ENCODE measurements at regions not wholly inside any gene's neighbourhood (a gene's known extent, or its start where the extent isn't known, plus 50 kb on each side); places are given as distances from the start of the nearest gene placed in this dataset.

GRCh38 chr4:182019148-182019652 lies 224.0 kb upstream of the TENM3 start:
- intact Hi-C loops (cut with DNase I) = no loop called here
- Histone ChIP-seq H3K27me3 (no peaks in the 10 kb centered on the region), H3K4me3 (no peak overlapping the region), H3K4me1 (no peaks in the 10 kb centered on the region), H3K9me3 (no peaks in the 10 kb centered on the region), H3K27ac (replicated peaks in 1 of 4) (no peak overlapping the region), H3K36me3 (no peaks in the 10 kb centered on the region)
- no peak for TF ChIP-seq POLR2A (IDR thresholded peaks at IDR 0.05; ENCODE audit: low read depth)
- TF ChIP-seq POLR2AphosphoS5 (IDR thresholded peaks at IDR 0.05) = no peak
- TF ChIP-seq CTCF (IDR thresholded peaks at IDR 0.05) = no peak
- no peak for TF ChIP-seq EP300 (IDR thresholded peaks at IDR 0.05)
- no peak for DNase-seq (ENCODE audit: extremely low spot score)
- WGBS = 85% methylated on average over 5 of the region's 5 CpGs

GRCh38 chr4:182022909-182023308 lies 220.3 kb upstream of the TENM3 start:
- Histone ChIP-seq H3K36me3 (no peaks in the 10 kb centered on the region), H3K9me3 (peaks cover 0 to 15% (median 0%) of the 10 kb centered on the region in 4 donors), H3K27me3 (no peaks in the 10 kb centered on the region), H3K4me3 (no peak overlapping the region), H3K27ac (replicated peaks in 1 of 4) (no peak overlapping the region), H3K4me1 (no peaks in the 10 kb centered on the region)
- WGBS = 28% methylated on average over 5 of the region's 5 CpGs
- DNase-seq (ENCODE audit: extremely low spot score) = no peak
- intact Hi-C loops (cut with DNase I) = no loop called here
- TF ChIP-seq POLR2AphosphoS5 (IDR thresholded peaks at IDR 0.05) = no peak
- no peak for TF ChIP-seq POLR2A (IDR thresholded peaks at IDR 0.05; ENCODE audit: low read depth)
- TF ChIP-seq CTCF (IDR thresholded peaks at IDR 0.05) = no peak
- no peak for TF ChIP-seq EP300 (IDR thresholded peaks at IDR 0.05)

- WGBS = 62% methylated on average over 3 of the region's 3 CpGs
- Histone ChIP-seq H3K4me3 (no peak overlapping the region), H3K27me3 (no peaks in the 10 kb centered on the region), H3K9me3 (peaks cover 0 to 15% (median 2%) of the 10 kb centered on the region in 4 donors), H3K4me1 (no peaks in the 10 kb centered on the region), H3K27ac (replicated peaks in 1 of 4) (no peak overlapping the region), H3K36me3 (no peaks in the 10 kb centered on the region)
- TF ChIP-seq POLR2A (IDR thresholded peaks at IDR 0.05; ENCODE audit: low read depth) (no peak), POLR2AphosphoS5 (IDR thresholded peaks at IDR 0.05) (no peak), EP300 (IDR thresholded peaks at IDR 0.05) (no peak), CTCF (IDR thresholded peaks at IDR 0.05) (no peak)
- intact Hi-C loops (cut with DNase I) = no loop called here
- no peak for DNase-seq (ENCODE audit: extremely low spot score)
Measured at GRCh38 chr4:182023469-182023868, 219.7 kb upstream of the TENM3 start.

- DNase-seq (ENCODE audit: extremely low spot score) = no peak
- Histone ChIP-seq H3K4me3 (no peak overlapping the region), H3K27me3 (no peaks in the 10 kb centered on the region), H3K9me3 (no peaks in the 10 kb centered on the region), H3K36me3 (no peaks in the 10 kb centered on the region), H3K4me1 (no peaks in the 10 kb centered on the region), H3K27ac (replicated peaks in 1 of 4) (no peak overlapping the region)
- intact Hi-C loops (cut with DNase I) = no loop called here
- TF ChIP-seq EP300 (IDR thresholded peaks at IDR 0.05) (no peak), POLR2A (IDR thresholded peaks at IDR 0.05; ENCODE audit: low read depth) (no peak), POLR2AphosphoS5 (IDR thresholded peaks at IDR 0.05) (no peak), CTCF (IDR thresholded peaks at IDR 0.05) (no peak)
- WGBS = 74% methylated on average over 8 of the region's 8 CpGs
Measured at GRCh38 chr4:182042945-182043344, 200.3 kb upstream of the TENM3 start.

GRCh38 chr4:182048871-182049270 lies 194.3 kb upstream of the TENM3 start:
- WGBS = 87% methylated on average over 1 of the region's 1 CpG
- no peak for TF ChIP-seq POLR2A (IDR thresholded peaks at IDR 0.05; ENCODE audit: low read depth)
- no peak for TF ChIP-seq EP300 (IDR thresholded peaks at IDR 0.05)
- no peak for TF ChIP-seq POLR2AphosphoS5 (IDR thresholded peaks at IDR 0.05)
- no peak for TF ChIP-seq CTCF (IDR thresholded peaks at IDR 0.05)

More at GRCh38 chr4:182048871-182049270, 194.3 kb upstream of the TENM3 start:
- Histone ChIP-seq H3K27ac (replicated peaks in 1 of 4) (no peak overlapping the region), H3K4me1 (no peaks in the 10 kb centered on the region), H3K27me3 (no peaks in the 10 kb centered on the region), H3K9me3 (no peaks in the 10 kb centered on the region), H3K4me3 (no peak overlapping the region), H3K36me3 (no peaks in the 10 kb centered on the region)
- intact Hi-C loops (cut with DNase I) = no loop called here
- no peak for DNase-seq (ENCODE audit: extremely low spot score)

All from esophagus muscularis mucosa (tissue), 4 donors.